T-cell (primary cell): ENCODE measurements at regions not wholly inside any gene's neighbourhood (a gene's known extent, or its start where the extent isn't known, plus 50 kb on each side); places are given as distances from the start of the nearest gene placed in this dataset.
"Not testable (repeated sequence)": the region's sequence is repeated elsewhere in the genome, so short reads cannot be mapped to it uniquely, and the experiment has no call there.

Experiments used
- ATAC-seq, 4 experiments: fragments of 200-7000 bp in 3 of 4; fragments of 150-1000 bp in 1 of 4; cut with Tn5 transposase; replicated peaks in 1 of 4; 1 replicate in 3 of 4; 2 replicates in 1 of 4; pipeline ENCODE4 v1.10.0; 2021; ENCODE audit warnings: moderate library complexity in 3 of 4, mild to moderate bottlenecking in 2 of 4, moderate number of reproducible peaks in 1 of 4
- CTCF ChIA-PET, 2 donors: fragments of 300-600 bp; sonication (Branson Sonifier 250); formaldehyde crosslinking; loops; one replicate each; lab custom pipeline; 2022; ENCODE audit warnings: antibody characterized with exemption in 2 of 2; lab: Charles Lee
- POLR2A ChIA-PET, 2 donors: fragments of 300-600 bp; sonication (Branson Sonifier 250); formaldehyde crosslinking; loops; one replicate each; lab custom pipeline; 2022; ENCODE audit warnings: antibody characterized with exemption in 2 of 2; lab: Charles Lee
- DNase-seq, 35 experiments: peaks; one replicate each; pipeline versions ENCODE4 v3.0.0 to v3.0.0-alpha.2; 2013 to 2023
- H3K27ac ChIP-seq: one replicate; pipeline ENCODE4 v1.5.1; 2013; ENCODE audit warnings: low read length
- H3K27me3 ChIP-seq, 2 experiments: replicated peaks in 1 of 2; 1 replicate in 1 of 2; 2 replicates in 1 of 2; pipeline versions ENCODE4 v1.6.1 to v1.7.0; 2013; ENCODE audit warnings: low read length in 1 of 2, mixed read lengths in 1 of 2; ENCODE audit not compliant: control insufficient read depth in 2 of 2, insufficient read depth in 2 of 2; ENCODE audit errors: extremely low read depth in 1 of 2
- H3K36me3 ChIP-seq, 2 donors: 1 replicate in 1 of 2; 2 replicates in 1 of 2; pipeline versions ENCODE4 v1.6.1 to v1.7.0; 2013; ENCODE audit warnings: low read length in 1 of 2; ENCODE audit not compliant: control insufficient read depth in 2 of 2, insufficient read depth in 1 of 2; ENCODE audit errors: extremely low read depth in 1 of 2
- H3K4me1 ChIP-seq, 2 experiments: 1 replicate in 1 of 2; 2 replicates in 1 of 2; pipeline versions ENCODE4 v1.6.1 to v1.7.0; 2013; ENCODE audit warnings: low read length in 2 of 2, mixed read lengths in 1 of 2; ENCODE audit not compliant: insufficient read depth in 2 of 2, control insufficient read depth in 1 of 2; ENCODE audit errors: extremely low read depth in 1 of 2
- H3K4me3 ChIP-seq, 2 donors: 1 replicate in 1 of 2; 2 replicates in 1 of 2; pipeline versions ENCODE4 v1.5.1 to v1.7.0; 2013; ENCODE audit warnings: mild to moderate bottlenecking in 2 of 2, low read length in 1 of 2, moderate library complexity in 1 of 2; ENCODE audit not compliant: control insufficient read depth in 1 of 2; ENCODE audit errors: extremely low read depth in 1 of 2
- H3K9me3 ChIP-seq: 2 replicates; pipeline ENCODE4 v1.7.0; 2013
- H3K27ac Mint-ChIP-seq, 2 donors: one replicate each; pipeline ENCODE4 v1.8.0; 2020 to 2021; ENCODE audit warnings: mild to moderate bottlenecking in 2 of 2, mixed read lengths in 2 of 2
- H3K27me3 Mint-ChIP-seq, 2 donors: one replicate each; pipeline ENCODE4 v1.8.0; 2021 to 2022; ENCODE audit warnings: mixed read lengths in 2 of 2
- H3K36me3 Mint-ChIP-seq: one replicate; pipeline ENCODE4 v1.8.0; 2021; ENCODE audit warnings: mixed read lengths
- H3K4me1 Mint-ChIP-seq, 3 donors: one replicate each; pipeline ENCODE4 v1.8.0; 2020 to 2022; ENCODE audit warnings: mixed read lengths in 3 of 3, mild to moderate bottlenecking in 1 of 3
- H3K4me3 Mint-ChIP-seq, 3 donors: one replicate each; pipeline ENCODE4 v1.8.0; 2020 to 2022; ENCODE audit warnings: mild to moderate bottlenecking in 3 of 3, mixed read lengths in 3 of 3, moderate library complexity in 3 of 3
- H3K9me3 Mint-ChIP-seq, 3 donors: one replicate each; pipeline ENCODE4 v1.8.0; 2020 to 2022; ENCODE audit warnings: mixed read lengths in 3 of 3
- WGBS: methylation state at CpG from one replicate; pipeline ENCODE4 v1.1.5; 2013; ENCODE audit warnings: missing lambda C conversion rate; ENCODE audit not compliant: insufficient coverage; 5-methylcytosine and 5-hydroxymethylcytosine counted together

DNA sequence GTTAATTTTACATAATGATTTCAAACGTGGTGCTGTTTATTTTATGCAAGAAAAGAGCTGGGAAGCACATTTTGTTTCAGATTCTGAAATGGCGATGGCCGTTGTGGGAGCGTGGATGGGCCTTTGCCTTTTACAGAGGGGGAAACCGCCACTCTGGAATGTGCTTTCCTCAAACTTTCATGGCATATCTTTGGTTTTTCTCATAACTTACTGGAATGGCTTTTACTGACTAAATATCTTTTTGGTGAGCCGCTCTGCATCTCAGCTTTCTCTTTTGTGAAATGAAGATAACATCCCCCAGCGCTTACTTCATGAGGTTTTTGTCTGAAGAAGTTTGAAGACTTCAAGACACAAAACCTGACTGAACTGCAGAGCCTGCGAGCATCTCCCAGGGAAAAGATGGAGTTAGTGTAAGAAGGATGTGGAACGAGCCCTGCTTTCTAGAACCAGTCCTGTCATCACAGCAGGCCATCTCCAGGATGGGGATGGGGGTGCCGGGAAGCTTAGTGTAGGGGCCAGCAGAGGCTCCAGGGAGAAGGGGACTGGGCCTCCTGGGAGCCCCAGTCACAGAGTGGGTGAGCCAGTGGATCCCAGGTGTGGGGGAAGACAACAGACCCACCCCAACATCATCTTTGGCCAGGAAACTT is 61.8 kb upstream of the TIAM2 start:
- Histone ChIP-seq H3K4me1 (no peaks in the 10 kb centered on the region), H3K9me3 (no peaks in the 10 kb centered on the region), H3K4me3 (no peak overlapping the region), H3K27ac (no peak overlapping the region), H3K36me3 (no peaks in the 10 kb centered on the region), H3K27me3 (peaks cover 0 to 2% of the 10 kb centered on the region in 2 experiments)
- H3K4me3 Mint-ChIP-seq, result no peak overlapping the region
- WGBS, result 94% methylated on average over 5 of the region's 10 CpGs
- ChIA-PET CTCF (no interaction called here), POLR2A (no interaction called here)
- ATAC-seq (no peak), DNase-seq (no peak)
- peaks cover 12% of the 10 kb centered on the region for H3K36me3 Mint-ChIP-seq
- H3K27me3 Mint-ChIP-seq, result no peaks in the 10 kb centered on the region
- H3K9me3 Mint-ChIP-seq, result no peaks in the 10 kb centered on the region
- peaks cover 0 to 6% (median 0%) of the 10 kb centered on the region in 3 donors for H3K4me1 Mint-ChIP-seq
- H3K27ac Mint-ChIP-seq, result no peak overlapping the region

DNA sequence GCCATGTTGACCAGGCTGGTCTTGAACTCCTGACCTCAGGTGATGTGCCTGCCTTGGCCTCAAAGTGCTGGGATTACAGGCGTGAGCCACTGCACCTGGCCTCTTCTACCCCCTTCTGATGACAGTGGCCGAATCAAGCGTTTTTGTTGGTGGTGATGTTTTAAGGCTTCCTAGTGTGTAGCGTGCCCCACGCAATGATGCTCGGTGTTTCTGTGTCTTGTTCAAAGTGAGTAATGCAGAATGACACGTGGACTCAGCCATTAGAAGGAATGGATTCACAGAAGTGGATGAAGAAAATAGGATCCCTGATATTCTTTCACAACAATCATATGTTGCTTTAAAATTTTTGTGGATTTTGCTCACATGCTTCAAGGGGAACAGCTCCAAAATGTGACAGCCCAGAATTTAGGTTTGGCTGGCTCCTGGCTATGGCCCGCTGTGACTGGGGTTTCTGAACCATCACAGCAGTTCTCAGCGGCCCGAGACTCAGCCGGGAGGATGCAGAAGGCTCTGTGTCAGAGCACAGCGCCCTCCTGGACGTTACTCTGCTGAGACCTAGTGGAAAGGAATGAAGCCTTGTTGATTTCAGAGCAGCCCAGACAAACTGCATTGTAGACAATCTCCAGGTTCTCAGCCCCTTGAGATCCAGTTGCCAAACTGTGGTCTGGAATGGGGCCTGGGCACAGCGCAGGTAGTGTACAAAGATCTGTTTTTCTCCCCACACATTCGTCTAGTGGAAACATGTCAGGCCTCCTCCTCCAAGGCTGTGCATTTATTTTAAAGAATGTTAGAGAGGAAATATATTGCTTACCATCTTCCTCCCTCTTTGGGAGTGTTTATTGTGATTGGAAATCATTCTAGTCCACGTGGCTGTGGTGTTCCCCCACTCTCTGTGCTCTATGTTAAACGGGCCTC is 57.6 kb upstream of the TIAM2 start:
- 68% methylated on average over 8 of the region's 17 CpGs for WGBS
- no peaks in the 10 kb centered on the region for H3K27me3 Mint-ChIP-seq
- DNase-seq, result no peak
- H3K36me3 Mint-ChIP-seq, result peaks cover 15% of the 10 kb centered on the region
- no peaks in the 10 kb centered on the region for H3K36me3 ChIP-seq
- POLR2A ChIA-PET, result no interaction called here
- H3K4me1 ChIP-seq, result no peaks in the 10 kb centered on the region
- H3K4me3 ChIP-seq, result no peak overlapping the region
- CTCF ChIA-PET, result no interaction called here
- no peak for ATAC-seq
- H3K4me3 Mint-ChIP-seq, result no peak overlapping the region
- H3K9me3 ChIP-seq, result no peaks in the 10 kb centered on the region
- H3K27ac ChIP-seq, result no peak overlapping the region
- no peaks in the 10 kb centered on the region for H3K9me3 Mint-ChIP-seq
- H3K4me1 Mint-ChIP-seq, result peaks cover 0 to 2% (median 0%) of the 10 kb centered on the region in 3 donors
- peaks cover 0 to 2% of the 10 kb centered on the region in 2 experiments for H3K27me3 ChIP-seq
- no peak overlapping the region for H3K27ac Mint-ChIP-seq

DNA sequence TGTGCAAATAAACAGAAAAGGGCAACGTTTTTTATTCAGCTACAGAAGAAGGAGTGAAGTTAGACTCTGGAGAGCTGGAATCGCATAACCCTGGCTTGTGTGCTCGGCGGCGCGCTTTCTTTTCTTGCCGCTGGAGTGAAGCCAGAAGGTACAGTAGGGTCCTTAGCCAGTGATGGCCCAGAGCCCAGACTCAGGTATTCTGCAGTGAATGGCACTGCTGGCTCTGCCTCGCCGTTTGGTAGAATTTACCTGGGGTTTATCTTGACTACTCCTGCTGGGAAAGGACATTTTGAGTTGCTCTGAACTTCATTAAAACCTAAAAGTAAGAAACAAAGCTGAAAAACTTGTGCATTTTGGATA is 56.9 kb upstream of the TIAM2 start:
- peaks cover 0 to 2% of the 10 kb centered on the region in 2 experiments for H3K27me3 ChIP-seq
- no peak overlapping the region for H3K4me3 ChIP-seq
- WGBS, result 78% methylated on average over 7 of the region's 9 CpGs
- no peak overlapping the region for H3K27ac ChIP-seq
- Mint-ChIP-seq H3K4me3 (no peak overlapping the region), H3K4me1 (no peaks in the 10 kb centered on the region), H3K9me3 (no peaks in the 10 kb centered on the region), H3K36me3 (peaks cover 13% of the 10 kb centered on the region), H3K27ac (no peak overlapping the region), H3K27me3 (no peaks in the 10 kb centered on the region)
- ChIA-PET POLR2A (no interaction called here), CTCF (no interaction called here)
- no peaks in the 10 kb centered on the region for H3K36me3 ChIP-seq
- H3K9me3 ChIP-seq, result no peaks in the 10 kb centered on the region
- ATAC-seq (no peak), DNase-seq (no peak)
- no peaks in the 10 kb centered on the region for H3K4me1 ChIP-seq

DNA sequence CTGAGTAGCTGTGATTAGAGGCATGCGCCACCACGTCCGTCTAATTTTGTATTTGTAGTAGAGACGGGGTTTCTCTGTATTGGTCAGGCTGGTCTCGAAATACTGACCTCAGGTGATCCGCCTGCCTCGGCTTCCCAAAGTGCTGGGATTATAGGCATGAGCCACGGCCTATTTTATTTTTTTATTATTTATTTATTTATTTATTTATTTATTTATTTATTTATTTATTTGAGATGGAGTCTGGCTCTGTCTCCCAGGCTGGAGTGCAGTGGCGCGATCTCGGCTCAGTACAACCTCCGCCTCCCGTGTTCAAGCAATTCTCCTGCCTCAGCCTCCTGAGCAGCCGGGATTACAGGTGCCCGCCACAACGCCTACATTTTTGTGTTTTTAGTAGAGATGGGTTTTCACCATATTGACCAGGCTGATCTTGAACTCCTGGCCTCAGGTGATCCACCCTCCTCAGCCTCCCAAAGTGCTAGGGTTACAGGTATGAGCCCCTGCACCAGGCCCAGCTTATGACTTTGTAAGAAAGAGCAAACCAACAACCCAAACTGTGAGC is 56.3 kb upstream of the TIAM2 start:
- H3K4me1 ChIP-seq, H3K4me1 Mint-ChIP-seq, H3K36me3 ChIP-seq, H3K27me3 ChIP-seq, H3K4me3 Mint-ChIP-seq, H3K27me3 Mint-ChIP-seq, H3K9me3 Mint-ChIP-seq, POLR2A ChIA-PET, H3K27ac ChIP-seq, ATAC-seq, CTCF ChIA-PET, DNase-seq, H3K4me3 ChIP-seq, H3K9me3 ChIP-seq, H3K27ac Mint-ChIP-seq: not testable (repeated sequence)
- WGBS, result 95% methylated on average over 4 of the region's 16 CpGs
- H3K36me3 Mint-ChIP-seq, result peaks cover 17% of the 10 kb centered on the region

DNA sequence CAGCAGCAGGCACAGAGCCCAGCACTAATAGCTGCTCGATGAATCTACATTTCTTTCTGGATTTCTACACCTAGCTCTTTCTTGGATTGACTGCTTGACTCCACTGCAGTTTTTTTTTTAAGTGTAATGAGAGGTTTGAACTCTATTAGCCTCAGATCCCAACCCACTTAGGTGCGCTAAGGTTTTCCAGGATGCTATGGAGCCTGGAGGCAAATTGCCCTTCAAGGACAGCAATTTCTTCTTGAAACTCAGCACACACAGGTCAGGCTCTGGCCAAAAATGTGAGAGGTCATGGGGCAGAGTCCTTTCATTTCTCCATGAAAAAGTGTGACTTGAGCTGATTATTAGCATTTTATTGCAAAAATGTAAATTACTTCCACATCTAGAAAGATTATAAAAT is 52.3 kb upstream of the TIAM2 start:
- Mint-ChIP-seq H3K9me3 (no peaks in the 10 kb centered on the region), H3K4me1 (no peaks in the 10 kb centered on the region), H3K27ac (no peak overlapping the region), H3K36me3 (peaks cover 32% of the 10 kb centered on the region), H3K4me3 (no peak overlapping the region), H3K27me3 (no peaks in the 10 kb centered on the region)
- DNase-seq (no peak), ATAC-seq (no peak)
- Histone ChIP-seq H3K4me1 (no peaks in the 10 kb centered on the region), H3K9me3 (no peaks in the 10 kb centered on the region), H3K27ac (no peak overlapping the region), H3K36me3 (peaks cover 0 to 9% of the 10 kb centered on the region in 2 donors), H3K27me3 (peaks cover 0 to 2% of the 10 kb centered on the region in 2 experiments), H3K4me3 (no peak overlapping the region)
- ChIA-PET CTCF (interaction anchor here in 1 of 2 donors (0.6 kb wide), 1 partner anchor 56 kb away, joined by 4 read pairs; no protein-coding TSS in a partner anchor), POLR2A (no interaction called here)
- WGBS, result no CpG with 5 or more reads among the region's 2 CpGs

DNA sequence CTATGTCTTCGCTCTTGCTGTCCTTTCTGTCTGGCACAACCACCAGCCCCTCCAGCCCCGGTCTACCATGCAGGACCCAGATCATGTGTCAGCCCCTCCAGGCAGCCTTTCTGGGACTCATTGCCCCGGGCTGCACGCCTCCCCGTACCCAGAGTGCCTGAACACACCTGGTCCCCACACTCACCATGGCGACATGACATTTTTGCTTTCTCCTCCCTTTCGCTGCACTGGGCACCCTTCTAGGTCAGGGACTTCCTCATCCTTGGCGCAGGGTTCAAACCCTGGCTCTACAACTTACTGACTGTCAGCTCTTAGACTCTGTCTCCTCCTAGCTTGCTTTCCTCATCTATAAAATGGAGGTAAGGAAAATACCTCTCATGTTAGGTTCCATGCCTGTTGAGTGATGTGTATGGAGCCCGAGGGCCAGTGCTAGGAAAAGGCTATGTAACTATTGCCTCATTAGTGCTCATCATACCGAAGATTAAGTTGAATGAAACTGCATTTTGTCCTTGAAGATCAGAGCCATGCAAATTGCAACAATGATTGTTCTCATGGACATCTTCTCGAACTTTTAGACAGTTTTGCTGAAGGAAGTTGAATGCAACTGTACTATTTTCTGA is 49.7 kb upstream of the TIAM2 start:
- DNase-seq (no peak), ATAC-seq (no peak)
- Histone ChIP-seq H3K36me3 (peaks cover 0 to 9% of the 10 kb centered on the region in 2 donors), H3K4me3 (no peak overlapping the region), H3K27me3 (no peaks in the 10 kb centered on the region), H3K4me1 (peaks cover 0 to 4% of the 10 kb centered on the region in 2 experiments), H3K27ac (no peak overlapping the region), H3K9me3 (no peaks in the 10 kb centered on the region)
- WGBS, result 83% methylated on average over 9 of the region's 11 CpGs
- H3K4me3 Mint-ChIP-seq, result no peak overlapping the region
- H3K9me3 Mint-ChIP-seq, result no peaks in the 10 kb centered on the region
- H3K4me1 Mint-ChIP-seq, result peaks cover 2% of the 10 kb centered on the region in 3 donors
- ChIA-PET CTCF (no interaction called here), POLR2A (no interaction called here)
- H3K36me3 Mint-ChIP-seq, result peaks cover 41% of the 10 kb centered on the region
- no peaks in the 10 kb centered on the region for H3K27me3 Mint-ChIP-seq
- no peak overlapping the region for H3K27ac Mint-ChIP-seq
